Kidney epithelial cell (primary cell): ENCODE measurements at regions not wholly inside any gene's neighbourhood (a gene's known extent, or its start where the extent isn't known, plus 50 kb on each side); places are given as distances from the start of the nearest gene placed in this dataset.

ENCODE experiments used
- DNase-seq: peaks from one replicate; pipeline ENCODE4 v3.0.0-alpha.2; 2010; ENCODE audit warnings: low read depth
- H3K27me3 ChIP-seq: 2 replicates; pipeline ENCODE4 v1.6.0; 2011; ENCODE audit warnings: low read length; ENCODE audit not compliant: control insufficient read depth, insufficient read depth
- H3K36me3 ChIP-seq: 2 replicates; pipeline ENCODE4 v1.5.1; 2011; ENCODE audit warnings: low read length; ENCODE audit not compliant: control insufficient read depth, insufficient read depth
- H3K4me3 ChIP-seq: 2 replicates; pipeline ENCODE4 v1.5.1; 2011; ENCODE audit warnings: low read depth, mild to moderate bottlenecking, control low read depth, low read length
- CTCF ChIP-seq: IDR thresholded peaks from 2 replicates; pipeline ENCODE4 v1.5.1; 2011; ENCODE audit warnings: mild to moderate bottlenecking, moderate library complexity, low read length, control low read depth, inconsistent platforms; ENCODE audit not compliant: insufficient read depth, poor library complexity, severe bottlenecking

DNA sequence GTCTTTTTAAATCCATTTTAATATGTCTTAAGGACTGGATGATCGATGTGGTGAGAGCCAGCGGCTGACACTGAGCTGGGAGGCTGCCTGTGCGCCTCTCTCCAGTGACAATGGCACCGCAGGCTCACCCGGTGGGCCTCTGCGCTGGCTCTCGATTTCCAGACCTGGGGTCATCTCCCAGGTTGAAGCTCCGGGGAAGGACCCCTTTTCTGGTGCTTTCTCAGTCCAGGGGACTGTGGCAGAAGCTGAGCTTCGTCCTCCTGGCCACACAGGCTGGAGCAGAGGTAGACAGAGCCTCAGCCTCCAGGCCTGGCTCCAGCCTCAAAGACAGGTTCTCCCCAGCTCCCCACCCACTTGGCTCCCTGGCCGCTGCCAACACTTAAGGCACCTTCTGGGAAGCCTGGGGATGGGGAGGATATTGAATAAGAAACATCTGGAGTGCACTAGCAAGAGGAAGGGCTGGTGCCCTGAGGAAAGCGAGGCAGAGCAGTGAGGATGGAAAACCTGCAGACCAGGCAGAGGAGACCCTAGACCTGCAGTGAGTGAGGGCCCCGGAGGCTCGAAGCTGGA lies 154.2 kb upstream of the SMAD3 start:
- Histone ChIP-seq H3K27me3 (peaks cover 4% of the 10 kb centered on the region), H3K4me3 (no peak overlapping the region), H3K36me3 (no peaks in the 10 kb centered on the region)
- DNase-seq = no peak
- TF ChIP-seq CTCF = no peak

DNA sequence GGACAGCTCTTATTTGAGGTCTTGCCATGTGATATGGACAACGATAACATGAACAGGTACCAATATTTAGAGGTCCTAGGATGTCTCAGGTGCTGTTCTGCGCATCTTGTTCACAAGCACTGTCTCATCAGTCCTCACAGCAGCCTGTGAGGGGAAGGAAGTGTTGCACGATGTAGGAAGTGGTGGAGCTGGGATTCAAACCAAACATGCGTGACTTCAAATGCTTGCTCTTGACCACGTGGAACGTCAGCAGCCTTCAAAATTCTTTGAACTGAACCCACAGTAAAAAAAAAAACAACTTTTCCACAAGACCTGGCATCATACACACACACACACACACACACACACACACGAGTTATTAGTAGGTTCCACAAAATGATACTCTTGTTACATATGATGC lies 153.4 kb upstream of the SMAD3 start:
- TF ChIP-seq CTCF = no peak
- H3K4me3 ChIP-seq = no peak overlapping the region

GRCh38 chr15:66912441-66912840 lies 153.0 kb upstream of the SMAD3 start:
- H3K27me3 ChIP-seq = peaks cover 4% of the 10 kb centered on the region
- no peak for DNase-seq
- H3K36me3 ChIP-seq = no peaks in the 10 kb centered on the region
- H3K4me3 ChIP-seq = no peak overlapping the region
- no peak for TF ChIP-seq CTCF

More for the DNA sequence above, 153.4 kb upstream of the SMAD3 start:
- no peak for DNase-seq
- Histone ChIP-seq H3K27me3 (peaks cover 4% of the 10 kb centered on the region), H3K36me3 (no peaks in the 10 kb centered on the region)

DNA sequence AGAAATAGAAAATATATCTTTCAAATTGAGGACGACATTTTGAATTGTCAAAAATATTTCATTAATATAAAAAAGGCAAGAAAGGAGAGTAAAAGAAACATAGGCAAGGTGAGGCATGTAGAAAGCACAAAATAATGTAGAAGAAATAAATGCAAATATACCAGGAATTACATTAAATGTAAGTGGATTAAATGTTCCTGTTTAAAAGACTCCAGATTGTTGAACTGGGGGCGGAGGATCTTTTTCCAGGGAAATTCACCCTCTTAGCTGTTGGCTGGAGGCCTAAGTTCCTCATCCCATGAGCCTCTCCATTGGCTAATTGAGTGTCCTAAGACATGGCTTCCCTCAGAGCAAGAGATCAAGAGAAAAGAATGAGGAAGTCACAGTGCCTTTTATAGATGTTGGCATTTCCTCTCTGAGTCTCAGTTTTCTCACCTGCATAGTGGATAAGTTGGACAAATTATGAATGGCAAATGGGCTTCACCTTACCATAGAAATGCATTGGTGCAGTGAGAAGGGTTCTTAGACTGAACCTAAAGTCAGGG lies 147.4 kb upstream of the SMAD3 start:
- no peak for DNase-seq
- Histone ChIP-seq H3K27me3 (no peaks in the 10 kb centered on the region), H3K4me3 (no peak overlapping the region), H3K36me3 (no peaks in the 10 kb centered on the region)
- TF ChIP-seq CTCF = no peak

DNA sequence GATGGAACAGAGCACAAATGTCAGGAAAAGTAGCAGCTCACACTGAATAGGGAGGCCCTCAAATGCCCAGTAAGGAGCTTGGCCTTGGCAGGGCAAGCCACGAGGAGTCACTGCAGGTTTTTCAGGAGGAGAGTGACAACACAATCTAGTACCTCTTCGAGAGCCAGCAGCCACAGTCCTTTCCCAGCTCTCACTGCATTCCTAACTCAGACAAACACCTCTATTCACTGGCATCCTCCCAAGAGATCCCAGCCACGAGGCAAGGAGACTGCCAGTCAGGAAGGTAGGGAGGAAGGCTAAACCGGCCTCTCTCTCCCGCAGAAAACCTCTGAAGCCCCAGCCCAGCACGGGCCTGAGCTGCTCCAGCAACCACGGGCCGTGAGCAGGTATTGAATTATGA lies 146.0 kb upstream of the SMAD3 start:
- DNase-seq = no peak
- no peaks in the 10 kb centered on the region for H3K36me3 ChIP-seq
- H3K27me3 ChIP-seq = no peaks in the 10 kb centered on the region
- TF ChIP-seq CTCF = no peak
- no peak overlapping the region for H3K4me3 ChIP-seq

- Histone ChIP-seq H3K36me3 (no peaks in the 10 kb centered on the region), H3K27me3 (no peaks in the 10 kb centered on the region), H3K4me3 (no peak overlapping the region)
- DNase-seq = no peak
- no peak for TF ChIP-seq CTCF
Observed at GRCh38 chr15:66921319-66921915, 144.0 kb upstream of the SMAD3 start.
